ENCODE measurements at regions not wholly inside any gene's neighbourhood (a gene's known extent, or its start where the extent isn't known, plus 50 kb on each side); places are given as distances from the start of the nearest gene placed in this dataset.

GRCh38 chr6:78523622-78524021 is 343.7 kb upstream of the IRAK1BP1 start:
- intact Hi-C loops (cut with micrococcal nuclease; ENCODE audit: unreplicated experiment) = no loop called here
- Histone ChIP-seq H3K36me3 (ENCODE audit: control insufficient read depth, insufficient read depth, low read length) (no peaks in the 10 kb centered on the region), H3K27ac (ENCODE audit: low read length) (no peak overlapping the region), H3K9me3 (ENCODE audit: control insufficient read depth, insufficient read depth, low read depth, low read length) (no peaks in the 10 kb centered on the region), H3K4me1 (ENCODE audit: control insufficient read depth, insufficient read depth, low read length) (no peaks in the 10 kb centered on the region), H3K4me3 (ENCODE audit: low read depth in 2 of 2, low read length in 2 of 2) (no peak overlapping the region), H3K27me3 (ENCODE audit: control insufficient read depth, insufficient read depth, low read length) (no peaks in the 10 kb centered on the region)
- ATAC-seq (no peak), DNase-seq (ENCODE audit: low read depth, low spot score) (no peak)
- ChIA-PET CTCF (no interaction called here), POLR2A (no interaction called here)
- in situ Hi-C loops (cut with HindIII; ENCODE audit: low pct_unique_long_range_greater_than_20kb, low sequenced_read_pairs) = no loop called here
- TF ChIP-seq POLR2AphosphoS5 (IDR thresholded peaks at IDR 0.05; ENCODE audit: low read depth, low read length) (no peak), CTCF (IDR thresholded peaks at IDR 0.05) (no peak), REST (IDR thresholded peaks at IDR 0.05; ENCODE audit: insufficient read depth in 1 of 2, low read depth in 2 of 2, low read length in 1 of 2) (no peak), TCF7L2 (IDR thresholded peaks at IDR 0.05; ENCODE audit: low read depth, low read length) (no peak)
- no TSS peak for BruUV-seq (replicated peaks)

- no peak overlapping the region for H3K27ac ChIP-seq (ENCODE audit: low read length)
- no peaks in the 10 kb centered on the region for H3K4me1 ChIP-seq (ENCODE audit: control insufficient read depth, insufficient read depth, low read length)
- POLR2A ChIA-PET = no interaction called here
- CTCF ChIA-PET = no interaction called here
- no peak for DNase-seq (ENCODE audit: low read depth, low spot score)
- no peaks in the 10 kb centered on the region for H3K9me3 ChIP-seq (ENCODE audit: control insufficient read depth, insufficient read depth, low read depth, low read length)
- no peaks in the 10 kb centered on the region for H3K27me3 ChIP-seq (ENCODE audit: control insufficient read depth, insufficient read depth, low read length)
- intact Hi-C loops (cut with micrococcal nuclease; ENCODE audit: unreplicated experiment) (no loop called here), in situ Hi-C loops (cut with HindIII; ENCODE audit: low pct_unique_long_range_greater_than_20kb, low sequenced_read_pairs) (no loop called here)
- TF ChIP-seq POLR2AphosphoS5 (IDR thresholded peaks at IDR 0.05; ENCODE audit: low read depth, low read length) = no peak
- no peak for TF ChIP-seq SIN3A (IDR thresholded peaks at IDR 0.05; ENCODE audit: borderline replicate concordance, insufficient read depth, low read depth, low read length)
- no peak for TF ChIP-seq TCF7L2 (IDR thresholded peaks at IDR 0.05; ENCODE audit: low read depth, low read length)
- no peak for TF ChIP-seq CTCF (IDR thresholded peaks at IDR 0.05)
- TF ChIP-seq REST (IDR thresholded peaks at IDR 0.05; ENCODE audit: insufficient read depth in 1 of 2, low read depth in 2 of 2, low read length in 1 of 2) = no peak
- BruUV-seq (replicated peaks) = no TSS peak
- H3K36me3 ChIP-seq (ENCODE audit: control insufficient read depth, insufficient read depth, low read length) = no peaks in the 10 kb centered on the region
- no peak overlapping the region for H3K4me3 ChIP-seq (ENCODE audit: low read depth in 2 of 2, low read length in 2 of 2)
- no peak for ATAC-seq
These were observed 341.4 kb upstream of the IRAK1BP1 start for GRCh38 chr6:78525976-78526375.

All from Panc1 (cell line).